Erythroblast (primary cell): ENCODE measurements at regions not wholly inside any gene's neighbourhood (a gene's known extent, or its start where the extent isn't known, plus 50 kb on each side); places are given as distances from the start of the nearest gene placed in this dataset.

Experiments
- GATA1 ChIP-seq: IDR thresholded peaks from 2 replicates; pipeline ENCODE4 v1.6.1; 2011; ENCODE audit warnings: low read depth, mild to moderate bottlenecking, control low read depth, low read length, moderate library complexity
- POLR2A ChIP-seq: IDR thresholded peaks from 2 replicates; pipeline ENCODE4 v1.6.1; 2011; ENCODE audit warnings: mild to moderate bottlenecking, low read length

DNA sequence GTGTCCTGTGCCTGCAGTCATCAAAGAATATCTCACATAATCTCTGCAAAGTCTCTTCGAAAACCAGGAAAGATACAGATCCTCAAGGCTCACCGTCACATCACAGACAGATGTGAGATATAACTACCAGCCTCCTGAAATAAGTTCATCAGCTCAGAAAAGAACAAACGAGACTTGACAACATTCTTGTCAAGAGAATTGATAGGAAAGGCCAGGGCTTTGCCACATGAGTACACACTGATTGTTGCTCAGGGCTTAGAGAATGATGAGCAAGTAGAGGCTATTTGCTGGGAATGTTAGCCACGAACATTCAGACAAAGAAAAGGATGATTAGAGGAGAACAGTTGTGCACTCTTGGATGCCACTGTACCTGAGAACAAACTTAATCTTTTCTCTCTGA is 535.1 kb downstream of the ELAVL2 start:
- TF ChIP-seq POLR2A (no peak), GATA1 (no peak)
